ENCODE measurements at regions not wholly inside any gene's neighbourhood (a gene's known extent, or its start where the extent isn't known, plus 50 kb on each side); places are given as distances from the start of the nearest gene placed in this dataset.

- H3K9me3 ChIP-seq (replicated peaks; ENCODE audit: insufficient read depth, low read length): no peaks in the 10 kb centered on the region
- no peak overlapping the region for H3K9ac ChIP-seq (ENCODE audit: low read length)
- TF ChIP-seq CTCF (IDR thresholded peaks at IDR 0.05; ENCODE audit: low read length) (no peak), EZH2 (optimal IDR thresholded peaks at IDR 0.05; ENCODE audit: low read depth, low read length) (no peak), EZH2phosphoT487 (IDR thresholded peaks at IDR 0.05; ENCODE audit: low read length) (no peak)
- H3K79me2 ChIP-seq (ENCODE audit: low read length): no peaks in the 10 kb centered on the region
- no peaks in the 10 kb centered on the region for H3K36me3 ChIP-seq (replicated peaks; ENCODE audit: insufficient read depth, low read length)
- H3K4me3 ChIP-seq (ENCODE audit: low read length): no peak overlapping the region
- H3K27ac ChIP-seq (ENCODE audit: low read length): no peak overlapping the region
- H4K20me1 ChIP-seq (ENCODE audit: insufficient read depth, low read length): no peaks in the 10 kb centered on the region
- no peak overlapping the region for H2AFZ ChIP-seq (ENCODE audit: low read length)
- no peaks in the 10 kb centered on the region for H3K27me3 ChIP-seq (replicated peaks; ENCODE audit: insufficient read depth, low read length)
- DNase-seq: no peak
- peaks cover 28% of the 10 kb centered on the region for H3F3A ChIP-seq (ENCODE audit: insufficient read depth, low read length)
- peak overlapping the region; percentile 91; the same call in 1 of the 2 replicates for H3K4me2 ChIP-seq (ENCODE audit: low read depth, low read length)
- peaks cover 48% of the 10 kb centered on the region for H3K4me1 ChIP-seq (ENCODE audit: low read length)
- H3K9me2 ChIP-seq (replicated peaks; ENCODE audit: insufficient read depth, low read length): no peaks in the 10 kb centered on the region
Observed at GRCh38 chr11:109958131-109958820, 134.9 kb upstream of the ZC3H12C start.

GRCh38 chr11:109958821-109959166 is 134.4 kb upstream of the ZC3H12C start:
- Histone ChIP-seq H3K9me2 (replicated peaks; ENCODE audit: insufficient read depth, low read length) (no peaks in the 10 kb centered on the region), H3K4me2 (ENCODE audit: low read depth, low read length) (no peak overlapping the region), H3K27ac (ENCODE audit: low read length) (no peak overlapping the region), H3K4me1 (ENCODE audit: low read length) (peaks cover 47% of the 10 kb centered on the region), H3F3A (ENCODE audit: insufficient read depth, low read length) (peaks cover 28% of the 10 kb centered on the region), H3K36me3 (replicated peaks; ENCODE audit: insufficient read depth, low read length) (no peaks in the 10 kb centered on the region), H3K9me3 (replicated peaks; ENCODE audit: insufficient read depth, low read length) (no peaks in the 10 kb centered on the region), H3K9ac (ENCODE audit: low read length) (no peak overlapping the region), H3K79me2 (ENCODE audit: low read length) (no peaks in the 10 kb centered on the region), H3K4me3 (ENCODE audit: low read length) (no peak overlapping the region), H4K20me1 (ENCODE audit: insufficient read depth, low read length) (no peaks in the 10 kb centered on the region), H3K27me3 (replicated peaks; ENCODE audit: insufficient read depth, low read length) (no peaks in the 10 kb centered on the region), H2AFZ (ENCODE audit: low read length) (no peak overlapping the region)
- DNase-seq: no peak
- TF ChIP-seq EZH2 (optimal IDR thresholded peaks at IDR 0.05; ENCODE audit: low read depth, low read length): no peak
- TF ChIP-seq CTCF (IDR thresholded peaks at IDR 0.05; ENCODE audit: low read length): no peak
- no peak for TF ChIP-seq EZH2phosphoT487 (IDR thresholded peaks at IDR 0.05; ENCODE audit: low read length)

DNA sequence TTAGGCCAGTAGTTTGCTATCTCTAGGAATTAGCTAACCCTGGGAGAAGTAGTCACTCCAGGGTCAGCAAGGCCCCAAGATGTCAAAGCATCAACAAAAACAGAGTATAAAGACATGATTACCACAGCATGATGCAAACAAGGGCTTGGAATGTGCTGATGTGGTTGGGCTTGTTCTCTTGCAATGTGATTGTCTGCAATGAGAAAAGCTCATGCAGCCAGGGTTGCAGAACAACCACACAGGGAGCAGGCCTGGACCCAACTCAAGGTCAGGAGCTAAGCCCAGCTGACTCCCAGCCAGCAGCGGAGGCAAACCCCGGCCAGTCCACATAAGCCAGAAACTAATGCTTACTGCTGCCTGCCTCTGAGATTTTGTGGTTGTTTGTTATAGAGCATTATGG is 132.4 kb upstream of the ZC3H12C start:
- H2AFZ ChIP-seq (ENCODE audit: low read length): no peak overlapping the region
- H3K79me2 ChIP-seq (ENCODE audit: low read length): no peaks in the 10 kb centered on the region
- H3K4me3 ChIP-seq (ENCODE audit: low read length): no peak overlapping the region
- no peak overlapping the region for H3K9ac ChIP-seq (ENCODE audit: low read length)
- H3K9me3 ChIP-seq (replicated peaks; ENCODE audit: insufficient read depth, low read length): no peaks in the 10 kb centered on the region
- H3K27ac ChIP-seq (ENCODE audit: low read length): no peak overlapping the region
- peaks cover 26% of the 10 kb centered on the region for H3K4me1 ChIP-seq (ENCODE audit: low read length)
- H3K4me2 ChIP-seq (ENCODE audit: low read depth, low read length): no peak overlapping the region
- TF ChIP-seq CTCF (IDR thresholded peaks at IDR 0.05; ENCODE audit: low read length) (no peak), EZH2phosphoT487 (IDR thresholded peaks at IDR 0.05; ENCODE audit: low read length) (no peak), EZH2 (optimal IDR thresholded peaks at IDR 0.05; ENCODE audit: low read depth, low read length) (no peak)
- H3K27me3 ChIP-seq (replicated peaks; ENCODE audit: insufficient read depth, low read length): no peaks in the 10 kb centered on the region
- no peaks in the 10 kb centered on the region for H3K36me3 ChIP-seq (replicated peaks; ENCODE audit: insufficient read depth, low read length)
- H3K9me2 ChIP-seq (replicated peaks; ENCODE audit: insufficient read depth, low read length): no peaks in the 10 kb centered on the region
- no peak for DNase-seq
- H4K20me1 ChIP-seq (ENCODE audit: insufficient read depth, low read length): no peaks in the 10 kb centered on the region
- H3F3A ChIP-seq (ENCODE audit: insufficient read depth, low read length): peaks cover 20% of the 10 kb centered on the region
